GM18907 (cell line): ENCODE measurements at regions not wholly inside any gene's neighbourhood (a gene's known extent, or its start where the extent isn't known, plus 50 kb on each side); places are given as distances from the start of the nearest gene placed in this dataset.

ENCODE experiments used
- ATAC-seq: cut with Tn5 transposase; IDR thresholded peaks from one replicate; pipeline ENCODE4 v1.9.1; 2021; ENCODE audit warnings: mild to moderate bottlenecking, moderate library complexity; ENCODE audit not compliant: unreplicated experiment

GRCh38 chr2:128781166-128781565 is 462.5 kb upstream of the HS6ST1 start:
- no peak for ATAC-seq

GRCh38 chr2:128781585-128782385 is 463.1 kb upstream of the HS6ST1 start:
- no peak for ATAC-seq

- no peak for ATAC-seq
These were observed 463.9 kb upstream of the HS6ST1 start for GRCh38 chr2:128782411-128783192.

DNA sequence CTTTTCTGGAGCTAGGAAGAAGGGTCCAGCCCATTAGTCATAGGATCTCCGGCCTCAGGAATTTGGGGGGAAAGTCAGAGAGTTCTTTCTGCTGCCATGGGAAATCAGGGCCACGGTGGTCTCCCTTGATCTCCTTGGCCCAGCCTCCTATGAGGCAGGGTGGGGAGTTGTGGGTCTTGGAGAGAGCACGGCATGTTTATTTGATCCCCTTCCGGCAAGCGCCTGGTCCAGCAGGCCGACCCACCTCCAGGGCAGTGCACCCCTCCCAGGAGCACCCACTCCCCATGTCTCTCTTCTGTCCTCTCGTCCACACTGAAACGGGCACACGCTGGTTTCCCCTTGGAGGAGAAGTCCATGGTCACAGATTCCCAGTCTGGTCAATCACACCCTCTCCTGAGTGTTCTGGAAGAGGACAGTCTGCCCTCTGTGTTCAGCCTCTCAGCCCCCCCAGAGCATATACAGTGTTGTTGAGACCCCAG is 464.6 kb upstream of the HS6ST1 start:
- no peak for ATAC-seq

- no peak for ATAC-seq
These were observed 465.2 kb upstream of the HS6ST1 start for GRCh38 chr2:128783896-128784295.

GRCh38 chr2:128784626-128785306 is 466.1 kb upstream of the HS6ST1 start:
- ATAC-seq: no peak

GRCh38 chr2:128786316-128786715 is 467.6 kb upstream of the HS6ST1 start:
- ATAC-seq: no peak

DNA sequence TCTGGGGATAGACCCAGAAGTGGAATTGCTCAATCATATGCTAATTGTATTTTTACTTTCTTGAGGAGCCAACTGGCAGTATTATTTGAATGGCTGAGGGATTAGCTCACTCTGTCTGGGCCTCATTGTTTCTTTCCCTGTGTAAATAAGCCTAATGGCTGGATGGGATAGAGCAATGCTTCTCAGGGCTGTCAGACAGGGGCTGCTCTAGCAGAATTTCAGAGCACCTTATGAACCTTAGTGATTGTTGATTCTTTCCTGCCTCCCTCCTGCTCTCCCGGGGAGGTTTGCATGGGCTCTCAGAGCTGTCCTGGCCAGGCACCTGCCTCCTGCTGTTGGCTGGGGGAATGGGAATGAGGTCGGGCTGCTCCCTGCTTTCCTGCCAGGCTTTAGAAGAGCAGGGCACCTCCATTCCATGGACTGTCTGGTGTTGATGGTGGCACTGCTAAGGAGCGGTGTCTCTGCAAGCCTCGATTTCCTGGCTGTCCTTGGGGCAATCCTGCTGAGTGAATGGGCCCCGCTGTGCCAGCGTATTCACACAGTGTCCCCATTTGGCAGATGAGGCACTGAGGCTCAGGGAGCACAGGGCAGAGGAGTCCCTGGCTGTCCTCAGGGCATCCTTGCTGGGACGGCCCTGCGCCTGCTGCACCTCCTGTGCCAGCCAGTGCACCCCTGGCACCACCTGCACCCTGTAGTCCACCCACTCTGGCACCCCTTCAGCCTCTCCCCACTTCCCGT is 468.2 kb upstream of the HS6ST1 start:
- no peak for ATAC-seq

GRCh38 chr2:128787616-128788015 is 468.9 kb upstream of the HS6ST1 start:
- ATAC-seq: no peak

DNA sequence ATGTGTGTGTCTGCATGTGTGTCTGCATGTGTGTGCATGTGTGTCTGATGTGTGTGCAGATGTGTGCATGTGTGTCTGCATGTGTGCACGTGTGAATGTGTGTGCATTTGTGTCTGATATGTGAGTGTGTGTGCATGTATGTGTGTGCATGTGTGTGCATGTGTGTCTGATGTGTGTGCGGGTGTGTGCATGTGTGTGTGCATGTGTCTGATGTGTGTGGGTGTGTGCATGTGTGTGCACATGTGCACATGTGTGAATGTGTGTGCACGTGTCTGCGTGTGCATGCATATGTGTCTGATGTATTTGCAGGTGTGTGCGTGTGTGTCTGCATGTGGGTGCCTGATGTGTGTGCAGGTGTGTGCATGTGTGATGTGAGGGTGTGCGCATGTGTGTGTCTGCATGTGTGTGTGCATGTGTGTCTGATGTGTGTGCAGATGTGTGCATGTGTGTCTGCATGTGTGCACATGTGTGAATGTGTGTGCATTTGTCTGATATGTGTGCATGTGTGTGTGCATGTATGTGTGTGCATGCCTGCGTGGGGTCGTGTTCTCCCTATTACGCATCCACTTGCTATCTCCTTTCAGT is 470.1 kb upstream of the HS6ST1 start:
- no peak for ATAC-seq

DNA sequence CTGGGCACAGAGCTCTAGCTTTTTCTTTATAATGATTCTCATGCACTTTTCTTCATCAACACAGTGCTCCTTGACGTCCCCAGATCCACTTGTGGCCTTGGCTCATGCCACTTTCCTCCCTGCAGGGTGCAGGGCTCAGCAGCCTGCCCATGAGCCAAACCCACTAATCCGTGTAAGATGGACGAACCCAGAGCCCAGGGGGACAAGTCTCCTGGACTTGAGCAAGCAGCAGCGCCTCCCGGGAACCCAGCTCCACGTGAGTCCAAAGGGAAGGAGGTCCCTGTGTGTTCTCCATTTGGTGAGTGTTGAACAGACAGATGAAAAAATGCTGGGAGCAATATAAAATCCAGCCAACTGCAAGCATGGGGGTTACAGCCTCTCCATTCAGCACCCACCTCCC is 470.6 kb upstream of the HS6ST1 start:
- ATAC-seq: no peak

GRCh38 chr2:128789776-128790455 is 471.2 kb upstream of the HS6ST1 start:
- ATAC-seq: no peak

DNA sequence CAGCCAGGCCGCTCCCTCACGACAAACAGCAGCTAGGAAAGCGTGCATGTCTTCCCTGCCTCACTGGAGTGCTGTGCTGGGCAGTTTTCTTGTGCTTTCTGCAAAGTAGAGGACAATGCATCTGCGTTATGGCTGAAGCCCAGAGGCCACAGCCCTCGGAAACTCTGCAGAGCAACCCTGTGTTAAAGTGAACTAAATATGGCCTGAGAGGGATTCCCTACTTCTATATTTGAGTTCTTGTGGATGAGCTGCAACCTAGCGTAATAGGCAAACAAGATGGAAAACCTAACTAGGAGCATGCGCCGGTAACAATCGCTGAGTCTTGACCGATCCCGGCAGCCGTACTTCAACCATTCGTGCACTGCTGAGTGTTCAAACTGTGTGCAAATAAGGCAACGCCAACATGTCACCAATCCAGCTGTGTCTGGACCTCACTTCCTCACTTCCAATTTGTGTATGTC is 471.9 kb upstream of the HS6ST1 start:
- ATAC-seq: no peak

DNA sequence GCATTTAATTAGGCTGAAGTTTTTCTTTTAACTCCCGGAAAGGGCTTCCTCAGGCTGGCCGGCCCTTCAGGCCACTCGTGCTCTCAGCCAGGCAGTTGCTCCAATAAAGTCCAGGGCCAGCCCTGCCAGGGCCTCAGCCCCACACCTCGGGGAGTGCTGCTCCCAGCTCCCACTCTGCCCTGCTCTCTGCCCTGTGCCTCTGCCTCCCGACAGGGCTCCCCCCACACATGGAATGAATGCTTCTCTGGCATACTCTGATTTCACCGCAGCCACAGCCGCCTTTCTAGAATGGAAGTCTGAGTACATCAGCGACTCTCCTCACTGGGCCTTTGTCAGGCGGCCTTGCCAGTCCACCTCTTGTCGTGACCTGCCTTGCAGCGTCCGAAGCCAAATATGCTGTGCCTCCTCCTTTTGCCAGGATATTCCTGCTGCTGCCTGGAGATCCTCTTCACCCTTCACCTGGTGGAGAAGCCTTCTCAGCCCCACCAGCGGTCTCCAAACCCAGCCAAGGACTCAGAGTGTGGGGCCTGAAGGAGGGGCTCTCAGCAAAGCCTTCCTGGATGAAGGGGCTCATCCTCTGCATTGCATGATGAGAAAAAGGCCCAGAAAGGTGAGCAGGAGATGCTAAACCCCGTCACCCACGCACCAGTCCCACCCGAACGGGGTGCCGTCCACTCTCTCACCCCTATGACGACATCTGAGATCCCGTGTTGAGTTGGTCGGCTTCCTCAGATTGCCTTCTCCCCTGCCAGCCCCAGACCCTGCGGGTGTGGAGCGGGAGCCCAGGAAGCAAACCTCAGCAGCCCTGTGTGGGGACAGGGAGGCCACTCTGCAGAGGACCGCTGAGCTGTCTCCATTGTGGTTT is 472.7 kb upstream of the HS6ST1 start:
- ATAC-seq: no peak

- no peak for ATAC-seq
These were observed 473.3 kb upstream of the HS6ST1 start for GRCh38 chr2:128791985-128792320.

- no peak for ATAC-seq
These were observed 473.9 kb upstream of the HS6ST1 start for GRCh38 chr2:128792476-128793054.

- ATAC-seq: no peak
These were observed 474.7 kb upstream of the HS6ST1 start for GRCh38 chr2:128793404-128793803.

GRCh38 chr2:128794285-128794684 is 475.6 kb upstream of the HS6ST1 start:
- ATAC-seq: no peak

DNA sequence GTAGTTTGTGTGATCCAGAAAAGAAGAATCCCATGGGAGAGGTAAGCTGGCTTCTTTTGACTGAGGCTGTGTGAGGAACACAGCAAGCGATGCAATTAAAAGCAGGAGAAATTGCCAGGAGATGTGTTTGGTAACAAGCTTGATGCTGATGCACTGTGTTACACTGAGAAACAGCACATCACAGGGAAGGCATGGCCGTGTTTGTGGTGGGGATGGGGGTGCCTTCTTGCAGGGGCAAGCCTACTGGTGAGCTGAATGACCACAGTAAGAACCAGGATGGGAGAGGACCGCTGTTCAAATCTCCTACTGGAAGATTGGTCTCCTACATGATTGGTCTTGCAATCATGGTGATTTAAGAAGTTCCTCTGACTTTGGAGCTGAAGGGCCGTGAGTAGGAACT is 477.7 kb upstream of the HS6ST1 start:
- no peak for ATAC-seq
